Erythroblast (primary cell): ENCODE measurements at regions not wholly inside any gene's neighbourhood (a gene's known extent, or its start where the extent isn't known, plus 50 kb on each side); places are given as distances from the start of the nearest gene placed in this dataset.

Source experiments
- GATA1 ChIP-seq: IDR thresholded peaks from 2 replicates; pipeline ENCODE4 v1.6.1; 2011; ENCODE audit warnings: low read depth, mild to moderate bottlenecking, control low read depth, low read length, moderate library complexity
- POLR2A ChIP-seq: IDR thresholded peaks from 2 replicates; pipeline ENCODE4 v1.6.1; 2011; ENCODE audit warnings: mild to moderate bottlenecking, low read length

DNA sequence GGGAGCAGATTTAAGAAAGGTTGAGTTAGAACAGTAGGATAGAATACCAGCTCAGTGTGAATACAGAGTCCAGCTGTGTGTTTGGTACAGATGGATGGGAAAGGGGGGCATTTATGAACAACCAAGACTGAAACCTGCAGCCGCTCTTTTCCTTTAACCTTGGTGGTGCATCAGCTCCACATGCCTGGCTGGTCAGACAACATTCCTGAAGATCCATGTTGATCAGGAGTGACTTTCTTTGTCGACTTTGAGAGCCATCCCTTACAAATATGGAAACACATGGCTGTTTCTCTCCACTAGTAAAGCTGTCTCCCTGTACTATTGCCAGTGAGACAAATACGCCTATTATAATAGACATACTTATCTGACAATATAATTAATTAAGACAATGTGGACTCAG, 476.5 kb upstream of the IGFBP3 start:
- TF ChIP-seq POLR2A: no peak
- no peak for TF ChIP-seq GATA1
